HT-29 (cell line): ENCODE measurements at regions not wholly inside any gene's neighbourhood (a gene's known extent, or its start where the extent isn't known, plus 50 kb on each side); places are given as distances from the start of the nearest gene placed in this dataset.
"Not testable (repeated sequence)": the region's sequence is repeated elsewhere in the genome, so short reads cannot be mapped to it uniquely, and the experiment has no call there.

Experiments used
- DNase-seq: peaks from one replicate; pipeline ENCODE4 v3.0.0-alpha.2; 2015; ENCODE audit warnings: low spot score

- DNase-seq: no peak
Measured at GRCh38 chr6:63014290-63014689, 197.0 kb upstream of the FKBP1C start.

- DNase-seq: no peak
Measured at GRCh38 chr6:63022631-63023030, 188.6 kb upstream of the FKBP1C start.

- DNase-seq: no peak
Measured at GRCh38 chr6:63023726-63024125, 187.5 kb upstream of the FKBP1C start.

- no peak for DNase-seq
Measured at GRCh38 chr6:63049216-63049615, 162.1 kb upstream of the FKBP1C start.

- not testable (repeated sequence) for DNase-seq
Measured at GRCh38 chr6:63053206-63053605, 158.1 kb upstream of the FKBP1C start.

GRCh38 chr6:63058601-63059000, 152.7 kb upstream of the FKBP1C start:
- DNase-seq: no peak

- DNase-seq: no peak
Measured at GRCh38 chr6:63063631-63064271, 147.5 kb upstream of the FKBP1C start.

GRCh38 chr6:63066055-63066704, 145.1 kb upstream of the FKBP1C start:
- peak; percentile 55 for DNase-seq

- DNase-seq: no peak
Measured at GRCh38 chr6:63094947-63095346, 116.3 kb upstream of the FKBP1C start.

GRCh38 chr6:63097222-63097621, 114.0 kb upstream of the FKBP1C start:
- no peak for DNase-seq

GRCh38 chr6:63098789-63099188, 112.5 kb upstream of the FKBP1C start:
- no peak for DNase-seq

GRCh38 chr6:63099772-63100459, 111.4 kb upstream of the FKBP1C start:
- DNase-seq: no peak

GRCh38 chr6:63114610-63115211, 96.6 kb upstream of the FKBP1C start:
- DNase-seq: no peak

GRCh38 chr6:63121166-63121565, 90.1 kb upstream of the FKBP1C start:
- DNase-seq: peak; percentile 10

GRCh38 chr6:63140114-63140513, 71.2 kb upstream of the FKBP1C start:
- no peak for DNase-seq

GRCh38 chr6:63140692-63141318, 70.5 kb upstream of the FKBP1C start:
- no peak for DNase-seq

- DNase-seq: no peak
Measured at GRCh38 chr6:63149730-63150129, 61.5 kb upstream of the FKBP1C start.

GRCh38 chr6:63154535-63154934, 56.7 kb upstream of the FKBP1C start:
- no peak for DNase-seq
